CD4-positive, alpha-beta memory T cell (primary cell): ENCODE measurements at regions not wholly inside any gene's neighbourhood (a gene's known extent, or its start where the extent isn't known, plus 50 kb on each side); places are given as distances from the start of the nearest gene placed in this dataset.

Experiments
- CTCF ChIA-PET: fragments of 350-600 bp; sonication (Branson Sonifier 250); formaldehyde crosslinking; loops from one replicate; lab custom pipeline; 2021; ENCODE audit warnings: inconsistent platforms; ENCODE audit not compliant: partially characterized antibody; lab: Charles Lee
- POLR2A ChIA-PET: fragments of 350-600 bp; sonication (Branson Sonifier 250); formaldehyde crosslinking; loops from one replicate; lab custom pipeline; 2021; ENCODE audit not compliant: partially characterized antibody; lab: Charles Lee
- DNase-seq, 5 donors: peaks; one replicate each; pipeline versions ENCODE4 v3.0.0 to v3.0.0-alpha.2; 2020 to 2022; ENCODE audit warnings: mixed read lengths in 1 of 5
- H3K27ac ChIP-seq: one replicate; pipeline ENCODE4 v1.7.0; 2013; ENCODE audit warnings: low read depth, low read length
- H3K27me3 ChIP-seq: 2 replicates; pipeline ENCODE4 v1.7.0; 2013; ENCODE audit warnings: mild to moderate bottlenecking, low read length, moderate library complexity; ENCODE audit not compliant: insufficient read depth
- H3K36me3 ChIP-seq: 2 replicates; pipeline ENCODE4 v1.7.0; 2013; ENCODE audit warnings: mild to moderate bottlenecking, low read length, moderate library complexity; ENCODE audit not compliant: insufficient read depth
- H3K4me1 ChIP-seq: 2 replicates; pipeline ENCODE4 v1.7.0; 2013; ENCODE audit warnings: mild to moderate bottlenecking, low read length, moderate library complexity; ENCODE audit not compliant: insufficient read depth
- H3K4me3 ChIP-seq, 2 donors: one replicate each; pipeline ENCODE4 v1.7.0; 2013; ENCODE audit warnings: low read length in 2 of 2, mild to moderate bottlenecking in 1 of 2
- H3K9me3 ChIP-seq, 2 donors: one replicate each; pipeline ENCODE4 v1.7.0; 2013; ENCODE audit warnings: low read length in 2 of 2, control low read depth in 1 of 2; ENCODE audit not compliant: control insufficient read depth in 1 of 2
- H3K27ac Mint-ChIP-seq, 7 donors: one replicate each; pipeline ENCODE4 v1.8.0; 2020 to 2021; ENCODE audit warnings: mixed read lengths in 7 of 7, mild to moderate bottlenecking in 6 of 7, inconsistent platforms in 3 of 7, moderate library complexity in 3 of 7
- H3K27me3 Mint-ChIP-seq, 2 donors: one replicate each; pipeline ENCODE4 v1.8.0; 2020 to 2021; ENCODE audit warnings: mixed read lengths in 2 of 2
- H3K36me3 Mint-ChIP-seq, 2 donors: one replicate each; pipeline ENCODE4 v1.8.0; 2020 to 2021; ENCODE audit warnings: mixed read lengths in 2 of 2, inconsistent platforms in 1 of 2, mild to moderate bottlenecking in 1 of 2
- H3K4me1 Mint-ChIP-seq, 4 donors: one replicate each; pipeline ENCODE4 v1.8.0; 2020 to 2021; ENCODE audit warnings: mixed read lengths in 4 of 4, mild to moderate bottlenecking in 1 of 4
- H3K4me3 Mint-ChIP-seq, 8 donors: one replicate each; pipeline ENCODE4 v1.8.0; 2020 to 2021; ENCODE audit warnings: mixed read lengths in 8 of 8, mild to moderate bottlenecking in 7 of 8, moderate library complexity in 6 of 8, inconsistent platforms in 3 of 8
- H3K9me3 Mint-ChIP-seq, 8 donors: one replicate each; pipeline ENCODE4 v1.8.0; 2020 to 2021; ENCODE audit warnings: mixed read lengths in 8 of 8, mild to moderate bottlenecking in 5 of 8, inconsistent platforms in 3 of 8, moderate library complexity in 1 of 8
- intact Hi-C: fragments of 100-400 bp; cut with micrococcal nuclease; formaldehyde crosslinking; loops from one replicate; pipeline ENCODE4 v1.15.1; 2023

DNA sequence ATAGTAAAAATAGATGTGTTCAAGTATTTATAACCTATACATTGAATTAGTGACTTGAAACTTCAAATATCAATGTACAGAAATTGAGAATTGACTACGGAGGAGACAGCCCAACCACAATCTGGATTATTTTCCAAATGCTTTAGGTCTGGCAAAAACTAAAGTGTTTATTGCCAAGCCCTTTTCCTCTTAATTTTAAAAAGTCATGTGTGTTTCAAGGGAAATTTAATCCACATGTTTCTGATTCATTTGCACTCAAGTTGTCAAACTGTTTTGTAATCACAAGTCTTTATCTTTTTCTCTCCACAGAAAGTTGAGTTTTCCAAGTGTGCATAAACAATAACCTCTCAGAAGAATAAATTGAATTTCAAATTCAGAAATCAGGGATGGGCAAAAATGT lies 350.8 kb upstream of the RSPO3 start:
- Mint-ChIP-seq H3K27me3 (no peaks in the 10 kb centered on the region), H3K4me1 (no peaks in the 10 kb centered on the region), H3K9me3 (peaks cover 0 to 2% (median 0%) of the 10 kb centered on the region in 8 donors), H3K27ac (no peak overlapping the region), H3K4me3 (no peak overlapping the region), H3K36me3 (no peaks in the 10 kb centered on the region)
- Histone ChIP-seq H3K4me3 (no peak overlapping the region), H3K27ac (no peak overlapping the region), H3K36me3 (no peaks in the 10 kb centered on the region), H3K27me3 (no peaks in the 10 kb centered on the region), H3K4me1 (no peaks in the 10 kb centered on the region), H3K9me3 (no peaks in the 10 kb centered on the region)
- ChIA-PET POLR2A (no interaction called here), CTCF (no interaction called here)
- no peak for DNase-seq
- intact Hi-C loops = no loop called here

DNA sequence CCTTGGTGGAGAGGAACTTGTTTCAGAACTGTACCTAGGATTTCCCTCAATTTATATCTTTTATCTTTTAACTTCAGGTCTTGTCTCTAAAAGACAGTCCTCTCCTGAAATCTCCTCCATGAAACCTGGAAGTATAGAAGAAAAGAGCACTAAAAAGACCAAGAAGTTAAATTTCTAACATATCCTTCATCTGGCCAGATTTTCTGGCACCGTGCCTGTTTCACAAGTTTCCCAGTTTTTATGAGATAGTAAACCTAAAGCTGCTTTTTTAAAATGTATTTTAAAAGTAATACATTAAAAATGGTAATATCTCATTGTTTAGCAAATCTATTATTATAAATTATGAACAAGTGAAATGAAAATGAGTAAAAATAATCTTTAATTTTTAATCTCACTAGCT lies 348.3 kb upstream of the RSPO3 start:
- no peaks in the 10 kb centered on the region for H3K27me3 Mint-ChIP-seq
- CTCF ChIA-PET = no interaction called here

DNA sequence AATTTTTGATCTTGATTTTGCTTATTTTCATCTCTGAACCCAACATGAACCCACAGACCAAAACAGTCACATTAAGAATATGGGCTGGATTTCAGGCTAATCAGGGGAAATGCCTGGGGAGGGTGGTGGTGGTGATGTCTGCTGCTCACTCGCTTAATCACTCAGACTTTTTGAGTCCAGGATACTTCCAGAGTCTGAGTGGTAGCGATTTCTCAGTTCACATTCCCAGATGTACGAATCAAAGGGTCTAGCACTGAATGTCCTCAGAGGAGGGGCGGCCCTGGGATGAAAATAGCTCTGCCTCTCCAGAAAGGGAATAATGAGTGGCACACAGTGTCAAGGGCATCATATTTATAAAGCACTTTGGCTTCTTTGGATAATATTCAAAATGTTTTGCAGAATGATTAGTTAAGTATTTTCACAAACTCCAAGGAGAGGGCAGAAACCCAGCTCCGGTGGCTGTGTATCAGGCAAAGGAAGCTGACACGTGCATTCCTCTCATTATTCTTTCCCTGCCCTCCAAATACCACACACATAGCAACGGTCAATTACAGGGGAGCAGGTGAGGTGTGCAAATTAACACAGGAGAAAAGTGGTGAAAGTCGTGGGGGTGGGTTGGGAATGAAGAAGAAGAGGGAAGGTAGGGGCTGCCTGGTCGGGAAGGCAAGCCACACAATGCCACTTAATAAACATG lies 345.2 kb upstream of the RSPO3 start:
- Histone ChIP-seq H3K4me1 (no peaks in the 10 kb centered on the region), H3K36me3 (no peaks in the 10 kb centered on the region), H3K9me3 (no peaks in the 10 kb centered on the region), H3K4me3 (no peak overlapping the region), H3K27me3 (no peaks in the 10 kb centered on the region), H3K27ac (no peak overlapping the region)
- no peaks in the 10 kb centered on the region for H3K4me1 Mint-ChIP-seq
- DNase-seq = no peak
- intact Hi-C loops = no loop called here
- H3K36me3 Mint-ChIP-seq = no peaks in the 10 kb centered on the region
- H3K4me3 Mint-ChIP-seq = no peak overlapping the region
- H3K27me3 Mint-ChIP-seq = no peaks in the 10 kb centered on the region
- CTCF ChIA-PET = no interaction called here
- H3K9me3 Mint-ChIP-seq = peaks cover 0 to 4% (median under 1%) of the 10 kb centered on the region in 8 donors
- POLR2A ChIA-PET = no interaction called here
- no peak overlapping the region for H3K27ac Mint-ChIP-seq

More for the DNA sequence above, 348.3 kb upstream of the RSPO3 start:
- Histone ChIP-seq H3K4me3 (no peak overlapping the region), H3K9me3 (no peaks in the 10 kb centered on the region), H3K27me3 (no peaks in the 10 kb centered on the region), H3K4me1 (no peaks in the 10 kb centered on the region), H3K36me3 (no peaks in the 10 kb centered on the region), H3K27ac (no peak overlapping the region)
- POLR2A ChIA-PET = no interaction called here
- no peaks in the 10 kb centered on the region for H3K36me3 Mint-ChIP-seq
- intact Hi-C loops = no loop called here
- H3K4me1 Mint-ChIP-seq = no peaks in the 10 kb centered on the region
- no peak overlapping the region for H3K27ac Mint-ChIP-seq
- H3K9me3 Mint-ChIP-seq = peaks cover 0 to 2% (median 0%) of the 10 kb centered on the region in 8 donors
- no peak overlapping the region for H3K4me3 Mint-ChIP-seq
- no peak for DNase-seq

DNA sequence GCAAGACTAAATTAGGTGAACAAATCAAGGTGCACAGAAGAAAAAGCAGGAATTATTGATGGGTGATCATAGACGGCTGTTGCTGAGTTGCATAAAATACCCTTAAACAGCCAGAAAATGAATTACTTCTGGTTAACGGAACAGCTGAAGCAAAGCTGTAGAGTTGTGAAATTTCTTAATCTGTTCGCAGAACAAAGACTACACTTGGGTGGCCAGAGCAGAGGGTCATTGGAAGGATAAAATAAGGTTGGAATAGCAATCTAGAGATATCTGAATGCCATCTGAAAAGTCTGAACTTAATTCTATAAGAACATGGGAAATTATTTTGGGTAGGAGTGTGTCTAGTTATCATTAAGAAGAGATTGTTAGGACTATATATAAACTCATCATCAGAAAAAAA lies 339.1 kb upstream of the RSPO3 start:
- CTCF ChIA-PET = no interaction called here
- no peak for DNase-seq
- H3K4me3 ChIP-seq = no peak overlapping the region

DNA sequence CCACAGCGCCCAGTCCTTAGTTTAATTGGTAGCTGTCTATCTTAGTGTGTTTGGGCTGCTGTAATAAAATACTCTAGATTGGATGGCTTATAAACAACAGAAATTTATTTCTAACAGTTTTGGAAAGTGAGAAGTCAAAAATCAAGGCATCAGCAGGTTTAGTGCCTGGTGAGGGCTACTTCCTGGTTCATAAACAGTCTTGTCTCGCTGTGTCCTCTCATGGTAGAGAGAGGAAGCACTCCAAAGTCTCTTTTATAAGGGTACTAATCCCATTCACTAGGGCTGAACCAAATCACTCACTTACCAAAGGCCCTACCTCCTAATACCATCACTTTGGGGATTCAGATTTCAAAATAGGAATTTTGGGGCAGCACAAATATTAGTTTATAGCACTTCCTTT lies 336.9 kb upstream of the RSPO3 start:
- peaks cover 0 to 3% (median 0%) of the 10 kb centered on the region in 8 donors for H3K9me3 Mint-ChIP-seq
- H3K4me3 ChIP-seq = no peak overlapping the region
- H3K27ac Mint-ChIP-seq = no peak overlapping the region
- no peaks in the 10 kb centered on the region for H3K4me1 ChIP-seq
- H3K4me1 Mint-ChIP-seq = no peaks in the 10 kb centered on the region
- H3K4me3 Mint-ChIP-seq = no peak overlapping the region
- no peak for DNase-seq
- H3K27me3 Mint-ChIP-seq = no peaks in the 10 kb centered on the region
- H3K27ac ChIP-seq = no peak overlapping the region
- H3K36me3 ChIP-seq = no peaks in the 10 kb centered on the region
- CTCF ChIA-PET = no interaction called here
- H3K36me3 Mint-ChIP-seq = no peaks in the 10 kb centered on the region
- POLR2A ChIA-PET = no interaction called here
- intact Hi-C loops = no loop called here
- no peaks in the 10 kb centered on the region for H3K9me3 ChIP-seq
- no peaks in the 10 kb centered on the region for H3K27me3 ChIP-seq

More for the DNA sequence above, 339.1 kb upstream of the RSPO3 start:
- Mint-ChIP-seq H3K4me1 (no peaks in the 10 kb centered on the region), H3K27me3 (no peaks in the 10 kb centered on the region), H3K36me3 (no peaks in the 10 kb centered on the region), H3K9me3 (peaks cover 0 to 4% (median under 1%) of the 10 kb centered on the region in 8 donors), H3K27ac (no peak overlapping the region), H3K4me3 (no peak overlapping the region)
- no peaks in the 10 kb centered on the region for H3K4me1 ChIP-seq
- H3K27ac ChIP-seq = no peak overlapping the region
- H3K9me3 ChIP-seq = no peaks in the 10 kb centered on the region
- no peaks in the 10 kb centered on the region for H3K27me3 ChIP-seq
- intact Hi-C loops = no loop called here
- POLR2A ChIA-PET = no interaction called here
- H3K36me3 ChIP-seq = no peaks in the 10 kb centered on the region

DNA sequence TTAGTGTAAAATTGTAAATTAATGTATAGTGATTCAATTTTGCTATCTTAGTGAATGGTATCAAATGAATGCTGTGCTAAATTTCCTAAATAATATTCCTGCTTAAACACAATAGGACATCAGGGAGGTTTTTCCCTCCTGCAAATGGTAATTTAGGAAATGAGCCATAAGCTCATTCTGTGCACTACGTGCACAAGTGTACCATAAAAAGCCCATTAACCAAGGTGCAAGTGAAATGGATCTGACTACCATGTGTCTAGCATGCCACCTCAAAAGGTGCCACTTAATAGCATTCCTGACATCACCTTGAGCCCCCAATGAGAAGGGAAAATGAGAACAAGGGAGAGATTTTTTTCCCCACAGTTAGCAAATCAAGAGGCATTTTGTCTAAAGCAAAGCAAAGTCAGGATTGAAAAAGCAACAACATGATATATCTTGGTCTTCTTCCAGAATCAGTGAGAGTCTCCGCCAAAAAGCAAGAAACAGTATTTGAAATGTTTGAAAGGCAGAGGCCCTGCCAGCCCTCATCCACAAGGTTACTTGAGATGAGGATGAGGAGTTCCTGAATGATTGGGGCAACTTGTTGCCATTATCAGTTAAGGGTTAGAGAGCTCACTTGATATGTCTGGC lies 334.2 kb upstream of the RSPO3 start:
- no peaks in the 10 kb centered on the region for H3K27me3 Mint-ChIP-seq
- Histone ChIP-seq H3K4me1 (no peaks in the 10 kb centered on the region), H3K27ac (no peak overlapping the region), H3K4me3 (no peak overlapping the region), H3K27me3 (no peaks in the 10 kb centered on the region), H3K36me3 (no peaks in the 10 kb centered on the region), H3K9me3 (no peaks in the 10 kb centered on the region)
- ChIA-PET POLR2A (no interaction called here), CTCF (no interaction called here)
- H3K4me3 Mint-ChIP-seq = no peak overlapping the region
- DNase-seq = no peak
- H3K4me1 Mint-ChIP-seq = no peaks in the 10 kb centered on the region
- H3K9me3 Mint-ChIP-seq = peaks cover 0 to 4% (median 0%) of the 10 kb centered on the region in 8 donors
- H3K27ac Mint-ChIP-seq = no peak overlapping the region
- no peaks in the 10 kb centered on the region for H3K36me3 Mint-ChIP-seq
- intact Hi-C loops = no loop called here

DNA sequence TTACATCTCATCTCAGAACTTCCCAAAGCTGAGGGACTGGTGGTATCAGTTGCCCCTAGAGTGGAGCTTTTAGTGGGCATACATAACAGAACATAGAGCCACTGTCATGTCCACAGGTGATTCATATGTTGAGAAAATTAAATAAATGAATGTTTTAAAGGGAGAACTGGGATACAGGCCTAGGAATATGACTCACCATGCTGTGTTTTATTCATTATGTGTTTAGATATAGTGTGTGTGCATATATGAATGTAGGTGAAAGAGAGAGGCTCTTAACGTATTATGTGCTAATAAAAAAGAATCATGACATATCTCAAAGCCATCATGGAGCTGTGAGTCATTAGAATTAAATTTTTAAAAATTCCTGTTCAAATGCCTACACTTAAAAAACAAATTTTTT lies 332.2 kb upstream of the RSPO3 start:
- DNase-seq = no peak
- H3K27me3 ChIP-seq = no peaks in the 10 kb centered on the region
- H3K4me3 ChIP-seq = no peak overlapping the region
- ChIA-PET POLR2A (no interaction called here), CTCF (no interaction called here)
- no peaks in the 10 kb centered on the region for H3K9me3 ChIP-seq
- no peaks in the 10 kb centered on the region for H3K36me3 ChIP-seq
- H3K36me3 Mint-ChIP-seq = no peaks in the 10 kb centered on the region
- H3K27me3 Mint-ChIP-seq = no peaks in the 10 kb centered on the region
- no peaks in the 10 kb centered on the region for H3K4me1 Mint-ChIP-seq
- no peak overlapping the region for H3K27ac ChIP-seq
- no peak overlapping the region for H3K4me3 Mint-ChIP-seq
- peaks cover 0 to 4% (median 0%) of the 10 kb centered on the region in 8 donors for H3K9me3 Mint-ChIP-seq
- intact Hi-C loops = no loop called here
- H3K27ac Mint-ChIP-seq = no peak overlapping the region
- no peaks in the 10 kb centered on the region for H3K4me1 ChIP-seq
